Mesothelial cell of epicardium (in vitro differentiated cells): ENCODE measurements at regions not wholly inside any gene's neighbourhood (a gene's known extent, or its start where the extent isn't known, plus 50 kb on each side); places are given as distances from the start of the nearest gene placed in this dataset.

Experiments
- DNase-seq, 2 experiments: peaks; one replicate each; pipeline ENCODE4 v3.0.0; 2021; ENCODE audit warnings: low spot score in 2 of 2; ENCODE audit not compliant: unreplicated experiment in 2 of 2
- H3K27ac Mint-ChIP-seq: 2 replicates; pipeline ENCODE4 v1.8.0; 2021; ENCODE audit warnings: mixed read lengths
- H3K27me3 Mint-ChIP-seq: 2 replicates; pipeline ENCODE4 v1.8.0; 2021; ENCODE audit warnings: low read depth, mixed read lengths
- H3K36me3 Mint-ChIP-seq: 2 replicates; pipeline ENCODE4 v1.8.0; 2021; ENCODE audit warnings: mixed read lengths
- H3K4me1 Mint-ChIP-seq: 2 replicates; pipeline ENCODE4 v1.8.0; 2021; ENCODE audit warnings: mixed read lengths
- H3K4me3 Mint-ChIP-seq: 2 replicates; pipeline ENCODE4 v1.8.0; 2021; ENCODE audit warnings: mild to moderate bottlenecking, moderate library complexity, mixed read lengths
- H3K9me3 Mint-ChIP-seq: 2 replicates; pipeline ENCODE4 v1.8.0; 2021; ENCODE audit warnings: mixed read lengths
- CTCF ChIP-seq: fragments of 200-600 bp; sonication (generic); IDR thresholded peaks from one replicate; pipeline ENCODE4 v1.5.0; 2021; ENCODE audit warnings: antibody characterized with exemption; ENCODE audit not compliant: unreplicated experiment

GRCh38 chr16:54585998-54586340 lies 299.4 kb upstream of the IRX3 start:
- no peaks in the 10 kb centered on the region for H3K36me3 Mint-ChIP-seq
- peaks cover 12% of the 10 kb centered on the region for H3K4me1 Mint-ChIP-seq
- no peak overlapping the region for H3K4me3 Mint-ChIP-seq
- H3K27me3 Mint-ChIP-seq = peaks cover 4% of the 10 kb centered on the region
- no peaks in the 10 kb centered on the region for H3K9me3 Mint-ChIP-seq
- H3K27ac Mint-ChIP-seq = no peak overlapping the region
- no peak for TF ChIP-seq CTCF
- DNase-seq = no peak

- DNase-seq = no peak
- TF ChIP-seq CTCF = no peak
- Mint-ChIP-seq H3K4me1 (peaks cover 12% of the 10 kb centered on the region), H3K27ac (no peak overlapping the region), H3K27me3 (no peaks in the 10 kb centered on the region), H3K36me3 (no peaks in the 10 kb centered on the region), H3K9me3 (no peaks in the 10 kb centered on the region), H3K4me3 (no peak overlapping the region)
Measured at GRCh38 chr16:54585094-54585997, 298.8 kb upstream of the IRX3 start.

GRCh38 chr16:54584121-54584520 lies 297.5 kb upstream of the IRX3 start:
- no peak for TF ChIP-seq CTCF
- Mint-ChIP-seq H3K9me3 (no peaks in the 10 kb centered on the region), H3K4me3 (no peak overlapping the region), H3K27ac (no peak overlapping the region), H3K36me3 (no peaks in the 10 kb centered on the region), H3K4me1 (peaks cover 12% of the 10 kb centered on the region), H3K27me3 (no peaks in the 10 kb centered on the region)
- DNase-seq = no peak

- Mint-ChIP-seq H3K27me3 (peaks cover 8% of the 10 kb centered on the region), H3K27ac (no peak overlapping the region), H3K36me3 (no peaks in the 10 kb centered on the region), H3K4me1 (peaks cover 12% of the 10 kb centered on the region), H3K9me3 (no peaks in the 10 kb centered on the region), H3K4me3 (no peak overlapping the region)
- no peak for TF ChIP-seq CTCF
- DNase-seq = no peak
Measured at GRCh38 chr16:54582631-54583250, 296.2 kb upstream of the IRX3 start.

GRCh38 chr16:54579106-54579728 lies 292.6 kb upstream of the IRX3 start:
- DNase-seq = no peak
- Mint-ChIP-seq H3K4me3 (no peak overlapping the region), H3K4me1 (peaks cover 13% of the 10 kb centered on the region), H3K36me3 (no peaks in the 10 kb centered on the region), H3K9me3 (no peaks in the 10 kb centered on the region), H3K27me3 (peaks cover 26% of the 10 kb centered on the region), H3K27ac (no peak overlapping the region)
- no peak for TF ChIP-seq CTCF
